IPS-NIHi11 (cell line): ENCODE measurements at regions not wholly inside any gene's neighbourhood (a gene's known extent, or its start where the extent isn't known, plus 50 kb on each side); places are given as distances from the start of the nearest gene placed in this dataset.
"Not testable (repeated sequence)": the region's sequence is repeated elsewhere in the genome, so short reads cannot be mapped to it uniquely, and the experiment has no call there.

ENCODE experiments used
- DNase-seq: peaks from one replicate; pipeline ENCODE4 v3.0.0; 2012; ENCODE audit warnings: mixed read lengths, low spot score

DNA sequence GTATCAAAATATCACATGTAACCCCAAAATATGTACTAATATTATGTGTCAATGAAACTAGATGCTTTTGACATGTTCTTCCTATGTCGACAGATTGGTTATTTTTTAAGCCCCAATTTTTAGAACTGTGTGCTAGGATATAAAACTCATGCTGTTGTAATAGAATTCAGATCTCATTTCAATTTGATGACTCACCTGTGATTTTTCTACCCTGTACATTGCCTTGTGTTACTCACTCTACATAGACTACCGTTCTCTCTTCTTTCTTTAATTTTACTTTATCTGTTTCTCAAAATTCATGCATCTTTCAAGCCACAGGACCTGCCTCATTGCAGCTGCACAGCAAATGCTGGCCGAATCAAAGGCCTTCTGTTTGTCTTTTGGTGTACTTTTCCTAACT lies 284.5 kb downstream of the MAT2B start:
- no peak for DNase-seq

DNA sequence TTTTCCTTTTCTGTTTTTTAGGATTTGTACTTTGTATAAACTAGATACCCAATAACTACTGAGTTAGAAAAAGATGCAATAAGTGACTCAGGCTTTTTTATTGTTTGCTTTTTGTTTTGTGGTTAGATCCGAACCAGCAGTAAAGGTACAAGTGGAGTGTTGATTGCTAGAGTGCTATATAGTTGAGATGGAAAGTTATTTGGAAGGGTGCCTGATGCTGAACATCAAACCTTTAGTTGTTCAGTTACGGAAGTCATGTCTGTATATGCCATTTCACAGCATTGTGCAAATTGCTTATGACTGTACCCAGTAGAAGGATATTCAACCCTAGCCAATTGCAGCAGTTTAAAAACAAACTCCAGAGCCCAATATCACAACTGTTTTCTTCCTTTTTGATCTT lies 285.1 kb downstream of the MAT2B start:
- DNase-seq = no peak

DNA sequence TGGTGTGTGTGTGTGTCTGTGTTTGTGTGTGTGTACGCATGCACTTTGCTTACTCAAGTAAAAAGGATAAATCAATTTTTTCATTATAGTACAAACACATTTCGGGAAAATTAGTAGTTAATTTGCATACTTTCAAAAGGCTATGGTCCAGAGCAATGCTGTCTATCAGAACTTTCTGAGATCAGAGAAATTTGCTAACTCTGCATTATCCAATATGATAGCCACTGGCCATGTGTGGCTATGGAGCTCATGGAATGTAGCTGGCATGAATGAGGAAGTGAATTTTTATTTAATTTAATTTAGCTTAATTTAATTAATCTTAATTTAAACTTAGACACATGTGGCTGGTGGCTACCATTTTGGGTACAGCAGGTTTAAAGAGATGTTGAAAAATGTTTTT lies 289.6 kb downstream of the MAT2B start:
- no peak for DNase-seq

DNA sequence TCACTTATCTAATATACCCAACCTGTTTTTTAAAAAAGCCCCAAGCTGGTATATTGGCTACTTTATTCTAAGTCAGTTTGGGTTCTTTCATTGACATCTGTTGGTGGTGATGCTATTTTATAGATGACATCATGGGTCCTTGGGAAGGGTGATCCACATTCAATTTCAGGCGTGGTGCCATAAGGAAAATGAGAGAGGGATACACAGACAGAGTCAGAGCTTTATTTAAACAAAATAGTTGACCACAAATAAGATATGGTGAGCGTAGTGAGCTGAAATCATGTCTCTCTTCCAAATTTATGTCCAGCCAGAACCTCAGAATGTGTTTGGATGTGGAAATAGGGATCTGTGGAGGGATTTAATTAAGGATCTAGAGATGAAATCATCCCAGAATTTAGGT lies 302.4 kb downstream of the MAT2B start:
- no peak for DNase-seq

DNA sequence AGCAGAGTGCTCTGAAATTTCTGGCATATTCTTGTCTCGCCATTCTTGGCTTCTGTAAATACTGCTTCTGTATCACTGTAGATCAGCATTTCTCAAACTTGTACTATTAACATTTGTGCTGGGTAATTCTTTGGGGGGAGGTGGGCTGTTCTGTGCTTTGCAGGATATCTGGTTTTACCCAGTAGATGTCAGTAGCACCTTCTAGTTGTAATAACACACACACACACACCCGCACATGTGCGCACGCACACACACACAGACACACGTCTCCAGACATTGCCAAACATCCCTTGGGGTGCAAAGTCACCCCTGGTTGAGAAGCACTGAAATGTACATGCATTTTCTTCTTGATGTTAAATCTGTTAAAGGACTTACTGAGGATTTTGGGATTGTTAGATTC lies 304.1 kb downstream of the MAT2B start:
- DNase-seq = no peak

DNA sequence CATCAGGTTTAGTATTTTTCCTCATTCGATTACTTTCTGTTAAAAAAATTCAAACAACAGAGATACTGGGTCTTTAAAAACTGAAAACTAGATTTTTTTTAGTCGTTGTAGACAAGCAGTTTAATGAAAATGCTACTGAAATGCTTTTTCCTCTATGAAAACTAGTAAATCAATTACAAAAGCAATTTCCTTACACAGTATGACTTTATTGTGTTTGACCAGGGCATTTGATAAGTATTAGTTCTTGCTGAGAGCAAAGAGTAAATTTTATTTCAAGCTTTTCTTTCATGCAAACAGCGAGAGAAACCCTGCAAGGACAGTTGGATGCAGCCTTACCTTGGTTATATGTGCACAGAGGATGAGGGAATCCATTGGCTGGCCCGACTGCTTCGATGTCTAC lies 308.5 kb downstream of the MAT2B start:
- no peak for DNase-seq

DNA sequence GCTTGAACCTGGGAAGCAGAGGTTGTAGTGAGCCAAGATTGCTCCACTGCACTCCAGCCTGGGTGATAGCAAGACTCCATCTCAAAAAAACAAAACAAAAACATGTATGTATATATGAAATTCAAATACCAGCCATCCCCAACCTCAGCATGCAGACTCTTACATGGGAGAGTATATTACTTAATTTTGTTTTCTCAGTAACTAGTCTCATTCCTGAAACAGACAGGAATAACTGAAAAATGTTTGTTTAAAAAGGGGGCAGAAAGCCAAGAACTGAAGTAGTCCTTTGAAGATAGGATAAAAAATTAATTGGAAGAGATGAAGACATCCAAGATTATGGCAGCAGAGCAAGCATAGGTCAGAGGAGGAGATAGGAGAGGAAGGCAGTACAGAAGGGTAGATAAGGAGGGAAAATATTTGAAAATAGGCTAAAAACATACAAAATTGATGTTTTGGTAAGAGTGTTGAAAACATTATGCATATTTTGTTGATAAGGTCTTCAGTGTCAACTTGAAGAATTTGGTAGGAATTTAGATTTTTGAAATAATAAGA lies 309.9 kb downstream of the MAT2B start:
- no peak for DNase-seq

DNA sequence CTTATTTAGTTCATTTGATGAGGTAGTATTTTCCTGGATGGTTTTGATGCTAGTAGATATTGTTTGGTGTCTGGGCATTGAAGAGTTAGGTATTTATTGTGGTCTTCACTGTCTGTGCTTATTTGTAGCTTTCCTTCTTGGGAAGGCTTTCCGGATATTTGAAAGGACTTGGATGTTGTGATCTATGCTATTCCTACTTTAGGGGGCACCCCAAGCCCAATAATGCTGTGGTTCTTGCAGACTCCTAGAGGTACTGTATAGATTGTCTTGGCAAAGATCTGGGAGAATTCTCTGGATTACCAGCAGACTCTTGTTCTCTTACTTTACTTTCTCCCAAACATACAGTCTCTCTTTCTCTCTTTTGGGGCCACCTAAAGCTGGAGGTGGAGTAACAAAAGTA lies 315.7 kb downstream of the MAT2B start:
- DNase-seq = no peak

DNA sequence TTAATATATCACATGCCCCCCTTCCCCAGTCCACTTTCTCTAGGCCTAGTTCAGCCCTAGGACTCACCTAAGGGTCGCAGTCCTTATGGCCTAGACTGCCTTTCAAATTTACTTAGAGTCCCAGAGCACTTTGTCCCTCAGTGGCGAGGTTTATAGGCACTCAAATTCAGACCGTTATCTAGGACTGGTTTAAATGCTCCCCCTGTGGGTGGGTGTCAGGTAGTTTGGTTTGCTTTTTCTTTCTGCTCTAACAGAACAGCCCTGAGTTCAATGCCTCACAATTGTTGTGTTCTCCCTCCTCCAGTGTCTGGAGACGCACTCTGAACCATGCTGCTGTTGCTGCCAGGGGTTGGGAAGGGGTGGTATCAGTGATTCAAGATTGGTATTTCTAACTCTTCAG lies 317.1 kb downstream of the MAT2B start:
- DNase-seq = no peak

DNA sequence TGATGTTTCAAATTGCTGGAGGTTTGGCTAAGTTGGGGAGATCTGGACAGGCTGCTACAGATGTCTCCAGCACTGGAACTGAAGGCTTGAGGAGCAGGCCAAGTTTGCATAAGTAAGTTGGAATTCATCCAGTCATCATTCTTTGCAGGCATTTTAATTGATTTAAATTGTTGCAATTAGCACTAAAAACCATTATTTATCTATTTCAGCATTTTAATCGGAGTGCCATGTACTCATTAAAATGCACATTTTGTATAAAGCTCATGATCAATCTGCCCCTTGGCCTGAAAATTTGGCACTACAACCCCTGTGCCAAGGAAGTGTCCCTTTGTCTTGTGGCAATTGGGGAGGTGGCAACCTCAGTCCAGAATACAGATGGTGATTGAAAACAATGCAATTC lies 320.2 kb downstream of the MAT2B start:
- no peak for DNase-seq

DNA sequence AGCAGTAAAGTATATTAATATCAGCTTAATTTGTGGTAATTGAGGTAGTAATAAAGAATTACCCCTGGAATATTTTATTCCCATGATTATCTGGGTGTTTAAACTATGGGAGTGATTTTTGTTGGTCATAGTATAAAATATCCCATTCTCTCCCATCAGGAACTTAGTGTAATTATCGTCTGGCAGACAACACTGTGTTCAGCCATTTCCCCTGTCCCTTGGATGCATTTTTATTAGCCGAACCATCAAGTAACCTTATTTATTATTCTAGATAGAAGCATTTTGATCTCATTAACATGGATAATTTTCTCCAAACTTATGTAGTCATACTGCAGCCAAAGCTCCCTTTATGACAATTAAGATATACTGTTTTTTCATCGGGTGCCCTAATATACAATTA lies 320.8 kb downstream of the MAT2B start:
- no peak for DNase-seq

DNA sequence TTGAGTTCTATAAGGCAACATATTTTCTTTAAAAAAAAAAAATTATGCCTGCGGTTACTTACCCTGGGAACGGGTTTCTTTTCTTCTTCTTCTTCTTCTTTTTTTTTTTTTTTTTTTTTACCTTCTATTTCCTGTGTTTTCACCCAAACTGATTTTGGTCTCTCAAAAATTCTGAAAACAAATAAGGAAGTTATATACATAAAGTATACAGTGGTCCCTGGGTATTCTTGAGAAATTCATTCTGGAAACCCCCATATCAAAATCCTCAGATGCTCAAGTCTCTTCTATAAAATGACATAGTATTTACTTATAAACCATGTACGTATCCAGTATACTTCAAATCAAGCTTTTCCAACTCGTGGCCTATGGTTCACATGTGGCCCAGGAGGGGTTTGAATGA lies 326.7 kb downstream of the MAT2B start:
- DNase-seq = no peak

DNA sequence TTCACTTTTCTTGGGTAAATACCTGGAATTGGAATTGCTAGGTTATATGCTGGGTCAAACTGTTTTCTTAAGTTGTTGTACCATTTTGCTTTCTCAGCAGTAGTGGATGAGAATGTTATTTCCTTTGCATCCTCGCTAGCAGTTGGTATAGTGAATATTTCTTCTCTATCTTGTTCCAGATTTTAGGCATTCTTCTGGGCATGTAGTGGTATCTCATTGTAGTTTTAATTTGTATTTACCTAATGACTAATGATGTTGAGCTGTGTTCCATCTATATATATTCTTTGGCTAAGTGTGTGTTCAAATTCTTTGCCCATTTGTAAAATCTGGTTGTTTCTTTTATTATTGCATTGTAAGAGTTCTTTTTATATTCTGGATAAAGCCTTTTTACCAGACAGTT lies 333.3 kb downstream of the MAT2B start:
- no peak for DNase-seq

DNA sequence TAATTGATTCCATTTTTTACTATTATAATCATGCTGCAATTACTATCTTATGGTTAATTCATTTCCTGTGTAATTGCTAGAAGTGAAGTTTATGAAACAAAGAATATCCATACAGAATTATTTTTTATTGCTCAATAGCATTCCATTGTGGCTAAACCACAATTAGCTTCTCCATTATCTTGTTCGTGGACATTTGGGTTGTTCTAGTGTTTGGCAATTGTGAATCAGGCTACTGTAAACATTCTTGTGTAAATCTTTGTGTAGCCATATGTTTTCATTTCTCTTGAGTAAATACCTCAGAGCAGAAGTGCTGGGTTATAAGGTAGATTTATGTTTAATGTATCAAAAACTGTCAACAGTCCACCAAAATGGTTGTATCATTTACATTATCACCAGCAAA lies 341.1 kb downstream of the MAT2B start:
- no peak for DNase-seq

DNA sequence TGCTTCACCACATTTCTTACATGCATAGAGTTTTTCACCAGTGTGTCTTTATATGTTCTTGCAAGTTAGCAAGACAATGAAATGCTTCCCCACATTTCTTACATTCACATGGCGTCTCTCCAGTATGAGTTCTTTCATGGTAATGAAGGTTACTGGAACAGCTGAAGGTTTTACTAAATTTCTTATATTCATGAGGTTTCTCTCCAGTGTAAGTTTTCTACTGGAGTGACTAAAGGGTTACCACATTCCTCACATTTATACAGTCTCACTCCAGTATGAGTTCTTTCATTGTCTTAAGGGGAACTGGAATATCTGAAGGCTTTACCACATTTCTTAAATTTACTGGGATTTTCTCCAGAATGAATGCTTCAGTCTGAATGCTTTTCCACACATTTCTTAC lies 350.3 kb downstream of the MAT2B start:
- no peak for DNase-seq

DNA sequence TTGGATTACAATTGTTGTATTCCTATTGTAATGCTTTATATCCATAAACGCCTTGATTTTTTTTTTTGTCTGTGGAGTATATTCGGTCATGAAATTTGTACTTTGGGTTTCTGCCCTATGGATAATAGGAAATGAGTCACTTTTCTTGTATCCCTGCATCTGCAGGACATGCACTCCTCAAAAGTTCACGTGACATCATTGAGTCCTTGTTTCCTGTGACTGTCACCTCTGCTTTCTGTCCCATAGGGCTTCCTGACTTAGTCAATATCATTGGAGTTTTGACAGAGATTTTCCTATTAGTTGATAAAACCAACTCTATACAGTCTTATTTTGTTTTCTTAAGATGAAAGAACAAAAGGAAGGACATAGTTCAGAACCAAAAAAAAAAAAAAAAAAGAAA lies 356.3 kb downstream of the MAT2B start:
- DNase-seq = no peak

DNA sequence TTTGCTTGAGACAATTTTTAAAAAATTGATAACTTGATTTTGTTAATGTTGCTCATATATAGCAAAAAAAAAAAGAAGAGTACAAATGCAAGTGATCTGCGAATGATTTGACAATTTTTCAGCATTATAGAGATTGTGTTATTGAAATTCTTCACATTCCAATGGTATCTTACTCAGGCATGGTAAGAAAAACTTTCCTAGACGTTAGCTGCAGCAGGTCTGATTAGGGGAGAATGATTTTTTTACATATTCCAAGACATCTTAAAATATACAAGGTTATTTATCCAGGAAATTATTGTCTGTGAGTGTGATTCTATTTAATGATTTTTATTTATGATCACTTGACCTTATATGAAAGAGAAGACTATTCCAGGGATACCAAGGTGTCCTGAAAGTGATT lies 361.9 kb downstream of the MAT2B start:
- DNase-seq = no peak

DNA sequence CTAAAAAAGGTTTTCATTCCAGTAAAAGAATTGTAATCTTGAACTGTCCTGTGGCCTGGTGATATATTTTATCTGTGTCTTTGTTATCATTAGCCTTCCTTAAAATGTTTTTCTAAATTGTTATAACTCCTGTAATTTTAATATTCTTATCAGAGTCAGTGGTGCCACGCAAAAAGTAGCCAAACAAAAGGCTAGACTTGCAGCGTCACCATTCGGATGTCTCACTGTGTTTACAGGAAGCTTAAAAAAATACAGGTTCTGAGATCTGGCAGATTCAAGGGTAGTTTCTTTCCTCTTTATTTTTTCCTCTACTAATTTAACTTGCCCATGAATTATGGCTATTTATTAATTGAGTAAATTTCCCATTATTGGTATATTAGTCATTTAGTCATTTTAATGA lies 362.3 kb downstream of the MAT2B start:
- DNase-seq = no peak

DNA sequence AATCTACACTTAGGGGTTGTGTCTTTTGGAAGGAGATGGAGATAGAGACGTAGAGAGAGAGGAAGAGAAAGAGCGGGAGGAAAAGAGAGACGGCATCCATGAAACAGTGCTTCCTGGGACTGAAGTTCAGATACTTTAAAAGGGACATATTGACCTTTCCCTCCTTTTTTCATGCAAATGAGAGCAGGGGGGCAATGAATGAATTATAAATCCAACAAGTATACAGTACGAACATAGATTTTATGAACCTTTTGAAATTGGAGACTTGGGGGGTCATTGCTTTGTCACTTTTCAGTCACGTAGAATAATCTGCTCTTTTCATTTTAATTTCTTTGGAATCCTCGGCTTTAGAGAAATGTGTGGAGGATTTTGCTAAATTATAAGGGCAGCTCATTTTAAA lies 364.2 kb downstream of the MAT2B start:
- no peak for DNase-seq

DNA sequence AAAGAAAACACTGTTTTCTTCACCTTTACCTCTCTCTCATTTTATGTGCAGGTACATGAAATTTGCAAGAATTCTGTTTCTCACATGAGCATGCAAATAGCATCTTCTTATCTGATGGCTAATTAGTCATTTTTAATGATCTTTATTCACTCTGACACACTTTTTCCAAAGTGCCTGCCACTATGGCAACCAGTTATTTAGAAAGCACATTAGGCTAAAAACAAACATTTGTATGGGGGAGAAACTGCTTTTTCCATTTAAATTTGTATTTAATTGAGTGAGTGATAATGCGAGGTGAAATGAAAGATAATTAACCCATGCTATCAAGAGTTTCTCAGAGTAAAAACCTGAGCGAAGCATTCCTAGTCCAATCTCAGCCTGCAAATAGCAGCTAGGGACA lies 365.0 kb downstream of the MAT2B start:
- no peak for DNase-seq

DNA sequence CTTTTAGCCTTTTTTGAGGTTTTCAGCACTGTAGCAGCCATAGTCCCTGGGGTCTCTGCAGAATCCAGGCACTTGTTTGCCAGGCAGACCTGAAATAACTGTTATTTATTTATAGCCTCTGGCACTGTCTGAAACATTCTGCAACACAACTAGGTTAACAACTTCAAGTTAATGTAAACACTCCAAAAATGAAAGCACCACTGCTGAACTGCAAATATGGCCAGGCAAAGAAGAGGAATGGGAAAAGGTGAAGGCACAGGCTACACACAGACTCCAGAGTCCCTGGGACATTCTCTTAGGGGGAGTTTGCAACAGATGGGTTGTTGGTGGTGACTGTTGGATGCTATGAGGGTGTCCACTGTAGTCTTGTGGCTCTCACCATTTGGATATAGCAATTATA lies 369.0 kb downstream of the MAT2B start:
- no peak for DNase-seq

DNA sequence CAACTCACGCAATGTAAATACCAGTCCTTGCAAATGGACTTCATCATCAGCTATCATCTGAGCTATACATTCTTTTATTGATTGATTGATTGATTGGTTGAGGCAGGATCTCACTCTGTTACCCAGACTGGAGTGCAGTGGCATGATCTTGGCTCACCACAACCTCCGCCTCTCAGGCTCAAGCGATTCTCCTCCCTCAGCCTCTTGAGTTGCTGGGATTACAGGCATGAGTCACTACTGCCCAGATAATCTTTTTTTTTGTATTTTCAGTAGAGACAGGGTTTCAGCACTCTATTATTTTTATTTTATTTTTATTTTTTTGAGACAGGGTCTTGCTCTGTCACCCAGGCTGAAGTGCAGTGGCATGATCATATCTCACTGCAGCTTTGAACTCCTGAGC lies 369.5 kb downstream of the MAT2B start:
- not testable (repeated sequence) for DNase-seq

DNA sequence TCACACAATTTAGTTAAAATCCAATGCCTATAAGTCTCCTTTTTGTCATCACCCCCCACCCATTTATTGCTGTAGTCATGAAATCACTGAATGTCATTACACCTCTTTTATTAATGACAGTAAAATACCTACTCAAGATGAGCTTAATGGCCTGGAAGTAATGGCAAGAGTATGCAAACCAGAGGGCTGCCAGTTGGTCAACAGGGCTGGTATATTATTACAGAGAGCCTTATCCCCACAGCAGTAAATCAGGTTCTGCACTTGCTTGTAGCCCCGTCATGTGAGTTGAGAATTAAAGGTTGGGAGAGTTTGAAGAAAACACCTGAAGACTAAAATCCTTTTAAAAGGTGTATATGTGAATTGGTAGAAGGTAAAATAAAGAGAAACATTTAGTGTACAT lies 372.4 kb downstream of the MAT2B start:
- no peak for DNase-seq

DNA sequence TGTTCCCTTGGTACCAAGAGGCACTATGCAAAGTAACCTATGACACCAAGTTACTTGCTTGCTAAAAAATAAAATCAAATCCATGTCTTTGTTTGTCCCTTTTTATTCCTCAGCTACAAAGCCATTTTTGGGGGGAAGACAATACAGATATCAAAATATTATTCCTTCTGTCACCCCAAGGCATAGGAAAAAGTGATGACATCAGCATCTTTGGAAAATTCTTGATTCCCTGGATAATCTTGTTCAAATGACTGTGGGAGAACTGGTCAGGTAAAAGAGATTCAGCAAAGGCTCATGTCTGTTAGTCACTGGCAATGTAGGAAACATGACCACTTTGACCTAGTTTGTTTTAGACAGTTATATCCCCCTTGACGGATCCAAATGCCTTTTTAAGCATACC lies 373.1 kb downstream of the MAT2B start:
- DNase-seq = no peak

DNA sequence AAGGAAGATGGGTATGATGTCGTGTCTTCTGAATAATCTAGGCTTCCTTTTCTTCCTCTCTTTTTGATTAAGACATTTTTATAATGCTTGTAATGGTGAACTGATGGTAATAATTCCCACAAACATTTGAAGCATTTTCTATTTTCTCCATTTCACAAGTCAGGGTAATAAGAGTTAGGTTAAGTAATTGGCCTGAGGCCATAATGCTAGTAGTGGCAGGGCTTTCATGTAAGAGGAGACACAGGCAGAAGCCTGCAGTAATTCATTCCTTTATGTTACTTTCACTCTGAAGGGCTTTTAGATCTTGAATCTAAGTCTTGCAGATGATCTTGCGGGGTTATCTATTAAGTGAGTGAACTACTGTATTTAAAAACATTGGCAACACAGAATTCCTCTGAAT lies 374.9 kb downstream of the MAT2B start:
- no peak for DNase-seq
